ENCODE measurements at regions not wholly inside any gene's neighbourhood (a gene's known extent, or its start where the extent isn't known, plus 50 kb on each side); places are given as distances from the start of the nearest gene placed in this dataset.

GRCh38 chr21:35196128-35196527 is 147.0 kb upstream of the RUNX1 start:
- no peaks in the 10 kb centered on the region for H3K4me1 ChIP-seq (ENCODE audit: low read length)
- no peaks in the 10 kb centered on the region for H3K9me3 ChIP-seq (replicated peaks; ENCODE audit: insufficient read depth, low read length)
- H3K9ac ChIP-seq (ENCODE audit: low read length): no peak overlapping the region
- DNase-seq: no peak
- no peak overlapping the region for H3K27ac ChIP-seq (ENCODE audit: low read length)
- no peaks in the 10 kb centered on the region for H3K79me2 ChIP-seq (ENCODE audit: low read length)
- TF ChIP-seq EZH2 (optimal IDR thresholded peaks at IDR 0.05; ENCODE audit: low read depth, low read length) (no peak), EZH2phosphoT487 (IDR thresholded peaks at IDR 0.05; ENCODE audit: low read length) (no peak), CTCF (IDR thresholded peaks at IDR 0.05; ENCODE audit: low read length) (no peak)
- no peak overlapping the region for H3K4me2 ChIP-seq (ENCODE audit: low read depth, low read length)
- H3K9me2 ChIP-seq (replicated peaks; ENCODE audit: insufficient read depth, low read length): no peaks in the 10 kb centered on the region
- H4K20me1 ChIP-seq (ENCODE audit: insufficient read depth, low read length): no peaks in the 10 kb centered on the region
- no peaks in the 10 kb centered on the region for H3K27me3 ChIP-seq (replicated peaks; ENCODE audit: insufficient read depth, low read length)
- no peaks in the 10 kb centered on the region for H3K36me3 ChIP-seq (replicated peaks; ENCODE audit: insufficient read depth, low read length)
- no peak overlapping the region for H3K4me3 ChIP-seq (ENCODE audit: low read length)
- H2AFZ ChIP-seq (ENCODE audit: low read length): no peak overlapping the region
- H3F3A ChIP-seq (ENCODE audit: insufficient read depth, low read length): no peaks in the 10 kb centered on the region

- Histone ChIP-seq H3K9me2 (replicated peaks; ENCODE audit: insufficient read depth, low read length) (no peaks in the 10 kb centered on the region), H3K9me3 (replicated peaks; ENCODE audit: insufficient read depth, low read length) (no peaks in the 10 kb centered on the region), H3K4me1 (ENCODE audit: low read length) (no peaks in the 10 kb centered on the region), H2AFZ (ENCODE audit: low read length) (no peak overlapping the region), H3F3A (ENCODE audit: insufficient read depth, low read length) (no peaks in the 10 kb centered on the region), H3K27me3 (replicated peaks; ENCODE audit: insufficient read depth, low read length) (no peaks in the 10 kb centered on the region), H3K9ac (ENCODE audit: low read length) (no peak overlapping the region), H4K20me1 (ENCODE audit: insufficient read depth, low read length) (no peaks in the 10 kb centered on the region), H3K4me3 (ENCODE audit: low read length) (no peak overlapping the region), H3K4me2 (ENCODE audit: low read depth, low read length) (no peak overlapping the region), H3K79me2 (ENCODE audit: low read length) (no peaks in the 10 kb centered on the region), H3K27ac (ENCODE audit: low read length) (no peak overlapping the region), H3K36me3 (replicated peaks; ENCODE audit: insufficient read depth, low read length) (no peaks in the 10 kb centered on the region)
- TF ChIP-seq EZH2 (optimal IDR thresholded peaks at IDR 0.05; ENCODE audit: low read depth, low read length) (no peak), EZH2phosphoT487 (IDR thresholded peaks at IDR 0.05; ENCODE audit: low read length) (no peak), CTCF (IDR thresholded peaks at IDR 0.05; ENCODE audit: low read length) (no peak)
- no peak for DNase-seq
Measured at GRCh38 chr21:35195232-35195631, 146.1 kb upstream of the RUNX1 start.

GRCh38 chr21:35191754-35192153 is 142.7 kb upstream of the RUNX1 start:
- H3K4me1 ChIP-seq (ENCODE audit: low read length): no peaks in the 10 kb centered on the region
- TF ChIP-seq EZH2 (optimal IDR thresholded peaks at IDR 0.05; ENCODE audit: low read depth, low read length): no peak
- no peak for TF ChIP-seq CTCF (IDR thresholded peaks at IDR 0.05; ENCODE audit: low read length)
- TF ChIP-seq EZH2phosphoT487 (IDR thresholded peaks at IDR 0.05; ENCODE audit: low read length): no peak
- H3K4me2 ChIP-seq (ENCODE audit: low read depth, low read length): no peak overlapping the region

More at GRCh38 chr21:35191754-35192153, 142.7 kb upstream of the RUNX1 start:
- no peak for DNase-seq
- Histone ChIP-seq H4K20me1 (ENCODE audit: insufficient read depth, low read length) (no peaks in the 10 kb centered on the region), H3K36me3 (replicated peaks; ENCODE audit: insufficient read depth, low read length) (no peaks in the 10 kb centered on the region), H3K27ac (ENCODE audit: low read length) (no peak overlapping the region), H3K9ac (ENCODE audit: low read length) (no peak overlapping the region), H3K27me3 (replicated peaks; ENCODE audit: insufficient read depth, low read length) (no peaks in the 10 kb centered on the region), H3K4me3 (ENCODE audit: low read length) (no peak overlapping the region), H3K9me2 (replicated peaks; ENCODE audit: insufficient read depth, low read length) (no peaks in the 10 kb centered on the region), H3K79me2 (ENCODE audit: low read length) (no peaks in the 10 kb centered on the region), H3K9me3 (replicated peaks; ENCODE audit: insufficient read depth, low read length) (no peaks in the 10 kb centered on the region), H2AFZ (ENCODE audit: low read length) (no peak overlapping the region), H3F3A (ENCODE audit: insufficient read depth, low read length) (no peaks in the 10 kb centered on the region)
